H9 (cell line): ENCODE measurements at regions not wholly inside any gene's neighbourhood (a gene's known extent, or its start where the extent isn't known, plus 50 kb on each side); places are given as distances from the start of the nearest gene placed in this dataset.

Source experiments
- DNase-seq: peaks from one replicate; pipeline ENCODE4 v3.0.0-alpha.2; 2017
- H2AFZ ChIP-seq: one replicate; pipeline ENCODE4 v1.6.1; 2013; ENCODE audit warnings: mild to moderate bottlenecking, low read length, control low read depth, moderate library complexity
- H2AK5ac ChIP-seq: 2 replicates; pipeline ENCODE4 v1.6.1; 2013; ENCODE audit warnings: low read length, control low read depth, mixed read lengths; ENCODE audit not compliant: insufficient read length
- H2BK120ac ChIP-seq: one replicate; pipeline ENCODE4 v1.6.1; 2013; ENCODE audit warnings: low read depth, mild to moderate bottlenecking, low read length, control low read depth, inconsistent platforms; ENCODE audit not compliant: poor library complexity, severe bottlenecking
- H2BK12ac ChIP-seq: 2 replicates; pipeline ENCODE4 v1.6.1; 2013; ENCODE audit warnings: low read length, control low read depth, mixed read lengths, low read depth; ENCODE audit not compliant: insufficient read length
- H2BK15ac ChIP-seq: 2 replicates; pipeline ENCODE4 v1.6.1; 2013; ENCODE audit warnings: low read depth, low read length, control low read depth
- H2BK20ac ChIP-seq: one replicate; pipeline ENCODE4 v1.6.1; 2013; ENCODE audit warnings: low read depth, mild to moderate bottlenecking, low read length, control low read depth, inconsistent platforms; ENCODE audit not compliant: poor library complexity, severe bottlenecking
- H2BK5ac ChIP-seq: 2 replicates; pipeline ENCODE4 v1.6.1; 2013; ENCODE audit warnings: low read length, control low read depth, mixed read lengths; ENCODE audit not compliant: insufficient read length
- H3K14ac ChIP-seq: 2 replicates; pipeline ENCODE4 v1.6.1; 2013; ENCODE audit warnings: low read length, control low read depth; ENCODE audit not compliant: insufficient read depth
- H3K18ac ChIP-seq: 2 replicates; pipeline ENCODE4 v1.6.1; 2013; ENCODE audit warnings: low read depth, mild to moderate bottlenecking, mixed read lengths, low read length, control low read depth; ENCODE audit not compliant: insufficient read length
- H3K23ac ChIP-seq: 2 replicates; pipeline ENCODE4 v1.6.1; 2013; ENCODE audit warnings: low read length, control low read depth, mixed read lengths, low read depth; ENCODE audit not compliant: insufficient read length
- H3K23me2 ChIP-seq: 2 replicates; pipeline ENCODE4 v1.6.1; 2013; ENCODE audit warnings: low read depth, mild to moderate bottlenecking, mixed read lengths, low read length, control low read depth; ENCODE audit not compliant: insufficient read length, poor library complexity, severe bottlenecking
- H3K27ac ChIP-seq: 2 replicates; pipeline ENCODE4 v1.5.1; 2013; ENCODE audit warnings: low read length, control low read depth, mixed read lengths, low read depth; ENCODE audit not compliant: insufficient read length
- H3K27me3 ChIP-seq: 2 replicates; pipeline ENCODE4 v1.6.1; 2013; ENCODE audit warnings: low read length, control low read depth, inconsistent platforms; ENCODE audit not compliant: insufficient read depth
- H3K4ac ChIP-seq: 2 replicates; pipeline ENCODE4 v1.6.1; 2013; ENCODE audit warnings: low read depth, mild to moderate bottlenecking, control low read depth, inconsistent platforms, low read length, moderate library complexity
- H3K4me1 ChIP-seq: 2 replicates; pipeline ENCODE4 v1.6.1; 2013; ENCODE audit warnings: low read length, control low read depth, inconsistent platforms; ENCODE audit not compliant: insufficient read depth
- H3K4me2 ChIP-seq: 2 replicates; pipeline ENCODE4 v1.6.1; 2013; ENCODE audit warnings: low read length, control low read depth, mixed read lengths; ENCODE audit not compliant: insufficient read length, insufficient read depth
- H3K56ac ChIP-seq: 2 replicates; pipeline ENCODE4 v1.6.1; 2013; ENCODE audit warnings: low read depth, mild to moderate bottlenecking, mixed read lengths, low read length, control low read depth; ENCODE audit not compliant: insufficient read length
- H3K79me1 ChIP-seq: 2 replicates; pipeline ENCODE4 v1.6.1; 2013; ENCODE audit warnings: low read depth, mild to moderate bottlenecking, moderate library complexity, low read length, control low read depth, inconsistent platforms; ENCODE audit not compliant: insufficient read depth, poor library complexity, severe bottlenecking
- H3K79me2 ChIP-seq: 2 replicates; pipeline ENCODE4 v1.6.1; 2013; ENCODE audit warnings: low read length, control low read depth, inconsistent platforms; ENCODE audit not compliant: insufficient read depth
- H3K9ac ChIP-seq: 2 replicates; pipeline ENCODE4 v1.6.1; 2013; ENCODE audit warnings: low read length, control low read depth, mixed read lengths; ENCODE audit not compliant: insufficient read length; ENCODE audit errors: extremely low read depth
- H3K9me3 ChIP-seq: one replicate; pipeline ENCODE4 v1.6.1; 2013; ENCODE audit warnings: low read depth, low read length, inconsistent platforms; ENCODE audit not compliant: control insufficient read depth
- H3T11ph ChIP-seq: one replicate; pipeline ENCODE4 v1.6.1; 2013; ENCODE audit warnings: mild to moderate bottlenecking, low read length, control low read depth, inconsistent platforms
- H4K20me1 ChIP-seq: one replicate; pipeline ENCODE4 v1.6.1; 2013; ENCODE audit not compliant: control insufficient read depth, insufficient read length, insufficient read depth
- H4K5ac ChIP-seq: 2 replicates; pipeline ENCODE4 v1.6.1; 2013; ENCODE audit warnings: low read depth, mild to moderate bottlenecking, mixed read lengths, low read length, control low read depth; ENCODE audit not compliant: insufficient read length
- H4K8ac ChIP-seq: replicated peaks from 2 replicates; pipeline ENCODE4 v1.6.1; 2013; ENCODE audit warnings: low read length, control low read depth, mixed read lengths, low read depth; ENCODE audit not compliant: insufficient read length
- H4K91ac ChIP-seq: 2 replicates; pipeline ENCODE4 v1.6.1; 2013; ENCODE audit warnings: low read depth, mild to moderate bottlenecking, moderate library complexity, mixed read lengths, low read length, control low read depth; ENCODE audit not compliant: insufficient read length
- H3K27ac Mint-ChIP-seq, 3 experiments: 2 replicates in 2 of 3; 3 replicates in 1 of 3; pipeline ENCODE4 v1.8.0; 2020 to 2021; ENCODE audit warnings: mixed read lengths in 3 of 3, mild to moderate bottlenecking in 1 of 3, moderate library complexity in 1 of 3
- H3K27me3 Mint-ChIP-seq: 2 replicates; pipeline ENCODE4 v1.8.0; 2021; ENCODE audit warnings: low read depth, mild to moderate bottlenecking, moderate library complexity, mixed read lengths
- H3K36me3 Mint-ChIP-seq, 3 experiments: 2 replicates in 2 of 3; 3 replicates in 1 of 3; pipeline ENCODE4 v1.8.0; 2020 to 2021; ENCODE audit warnings: low read depth in 3 of 3, mixed read lengths in 3 of 3; ENCODE audit not compliant: insufficient read depth in 1 of 3
- H3K4me1 Mint-ChIP-seq, 2 experiments: 2 replicates each; pipeline ENCODE4 v1.8.0; 2020; ENCODE audit warnings: mixed read lengths in 2 of 2
- H3K4me3 Mint-ChIP-seq, 2 experiments: 2 replicates in 1 of 2; 3 replicates in 1 of 2; pipeline ENCODE4 v1.8.0; 2020 to 2021; ENCODE audit warnings: mild to moderate bottlenecking in 2 of 2, mixed read lengths in 2 of 2, moderate library complexity in 1 of 2
- H3K9me3 Mint-ChIP-seq, 2 experiments: 2 replicates in 1 of 2; 3 replicates in 1 of 2; pipeline ENCODE4 v1.8.0; 2020; ENCODE audit warnings: mild to moderate bottlenecking in 2 of 2, mixed read lengths in 2 of 2, moderate library complexity in 1 of 2
- WGBS: extraction: QIAGEN DNeasy Blood & Tissue Kit; methylation state at CpG from one replicate; pipeline ENCODE4 v1.1.7; 2013; ENCODE audit warnings: missing lambda C conversion rate, low lambda C conversion rate, mixed read lengths; ENCODE audit not compliant: insufficient read length; ENCODE audit errors: extremely low coverage; 5-methylcytosine and 5-hydroxymethylcytosine counted together
- TF ChIP-seq, protein P1 (sequence below): fragments of 200-600 bp; sonication (generic); conservative IDR thresholded peaks from 3 replicates; pipeline ENCODE4 v1.8.0; 2021; ENCODE audit warnings: antibody characterized with exemption, mild to moderate bottlenecking

DNA sequence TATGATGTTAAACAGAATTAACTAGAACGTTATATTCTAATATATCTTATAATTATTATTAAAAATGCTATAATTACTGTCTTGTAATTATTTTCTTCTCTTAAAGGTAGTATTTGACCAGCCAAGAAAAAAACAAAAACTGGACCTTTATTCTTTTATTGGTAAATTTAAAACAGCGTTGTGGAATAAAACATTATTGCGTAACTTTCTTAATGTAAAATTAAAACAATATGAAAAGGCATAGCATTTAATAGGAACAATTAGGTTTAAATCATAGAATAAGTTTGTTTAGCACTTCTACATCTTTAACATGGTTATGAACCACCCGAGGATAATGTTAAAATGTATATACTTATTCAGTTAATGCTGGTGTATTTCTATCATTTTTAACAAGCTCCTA lies 574.5 kb upstream of the CDH18 start:
- TF ChIP-seq, protein P1, sequence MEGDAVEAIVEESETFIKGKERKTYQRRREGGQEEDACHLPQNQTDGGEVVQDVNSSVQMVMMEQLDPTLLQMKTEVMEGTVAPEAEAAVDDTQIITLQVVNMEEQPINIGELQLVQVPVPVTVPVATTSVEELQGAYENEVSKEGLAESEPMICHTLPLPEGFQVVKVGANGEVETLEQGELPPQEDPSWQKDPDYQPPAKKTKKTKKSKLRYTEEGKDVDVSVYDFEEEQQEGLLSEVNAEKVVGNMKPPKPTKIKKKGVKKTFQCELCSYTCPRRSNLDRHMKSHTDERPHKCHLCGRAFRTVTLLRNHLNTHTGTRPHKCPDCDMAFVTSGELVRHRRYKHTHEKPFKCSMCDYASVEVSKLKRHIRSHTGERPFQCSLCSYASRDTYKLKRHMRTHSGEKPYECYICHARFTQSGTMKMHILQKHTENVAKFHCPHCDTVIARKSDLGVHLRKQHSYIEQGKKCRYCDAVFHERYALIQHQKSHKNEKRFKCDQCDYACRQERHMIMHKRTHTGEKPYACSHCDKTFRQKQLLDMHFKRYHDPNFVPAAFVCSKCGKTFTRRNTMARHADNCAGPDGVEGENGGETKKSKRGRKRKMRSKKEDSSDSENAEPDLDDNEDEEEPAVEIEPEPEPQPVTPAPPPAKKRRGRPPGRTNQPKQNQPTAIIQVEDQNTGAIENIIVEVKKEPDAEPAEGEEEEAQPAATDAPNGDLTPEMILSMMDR: no peak
- Histone ChIP-seq H3K56ac (no peak overlapping the region), H2BK20ac (no peak overlapping the region), H3K23ac (no peak overlapping the region), H3K23me2 (no peaks in the 10 kb centered on the region), H4K91ac (no peak overlapping the region), H4K20me1 (no peaks in the 10 kb centered on the region), H2AFZ (no peak overlapping the region), H2BK5ac (no peak overlapping the region), H4K5ac (no peak overlapping the region), H3K9me3 (no peaks in the 10 kb centered on the region), H2BK12ac (no peak overlapping the region), H3K79me2 (no peaks in the 10 kb centered on the region), H3K4ac (no peak overlapping the region), H3T11ph (no peak overlapping the region), H3K27me3 (no peaks in the 10 kb centered on the region), H2BK15ac (no peak overlapping the region), H3K18ac (no peak overlapping the region), H3K9ac (no peak overlapping the region), H3K4me1 (no peaks in the 10 kb centered on the region), H3K27ac (no peak overlapping the region), H2AK5ac (no peak overlapping the region), H3K79me1 (no peaks in the 10 kb centered on the region), H3K4me2 (no peak overlapping the region), H4K8ac (no peak overlapping the region), H3K14ac (no peak overlapping the region), H2BK120ac (no peak overlapping the region)
- Mint-ChIP-seq H3K4me3 (no peak overlapping the region), H3K27ac (no peak overlapping the region), H3K27me3 (no peaks in the 10 kb centered on the region), H3K9me3 (no peaks in the 10 kb centered on the region), H3K4me1 (no peaks in the 10 kb centered on the region), H3K36me3 (no peaks in the 10 kb centered on the region)
- no CpG with 5 or more reads among the region's 4 CpGs for WGBS
- no peak for DNase-seq
